ENCODE measurements at regions not wholly inside any gene's neighbourhood (a gene's known extent, or its start where the extent isn't known, plus 50 kb on each side); places are given as distances from the start of the nearest gene placed in this dataset.

DNA sequence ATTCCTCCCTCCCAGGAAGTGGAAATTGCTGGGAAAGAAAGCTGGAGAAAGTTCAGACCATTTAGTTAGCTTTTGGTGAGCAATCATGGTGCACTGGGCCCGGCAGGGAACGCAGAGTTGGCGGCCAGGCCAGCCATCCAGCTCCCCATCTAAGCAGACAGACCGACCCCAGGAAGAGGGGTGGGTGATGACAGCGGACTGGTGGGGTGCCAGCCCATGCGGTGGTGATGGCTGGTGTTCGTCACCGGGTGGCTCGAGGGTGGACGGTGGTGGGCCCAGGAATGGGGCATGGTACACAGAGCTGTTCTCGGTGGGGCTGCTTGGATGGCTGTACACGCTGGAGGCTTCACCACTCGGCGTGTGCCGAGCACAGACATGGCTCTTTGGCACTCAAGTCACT is 85.6 kb upstream of the ARAP3 start:
- H3K36me3 ChIP-seq (ENCODE audit: control insufficient read depth, insufficient read depth, low read length): no peaks in the 10 kb centered on the region
- no peaks in the 10 kb centered on the region for H3K9me3 ChIP-seq (ENCODE audit: control insufficient read depth, low read length)
- H3K4me3 ChIP-seq (ENCODE audit: insufficient read depth, low read depth, low read length, poor library complexity, severe bottlenecking): no peak overlapping the region
- DNase-seq: no peak
- H3K27me3 ChIP-seq (replicated peaks; ENCODE audit: control insufficient read depth, insufficient read depth, low read length, poor library complexity, severe bottlenecking): no peaks in the 10 kb centered on the region
- H3K4me1 ChIP-seq (ENCODE audit: control insufficient read depth, insufficient read depth, low read length, poor library complexity, severe bottlenecking): no peaks in the 10 kb centered on the region
- H3K27ac ChIP-seq (ENCODE audit: insufficient read depth, low read length, poor library complexity, severe bottlenecking): no peak overlapping the region

DNA sequence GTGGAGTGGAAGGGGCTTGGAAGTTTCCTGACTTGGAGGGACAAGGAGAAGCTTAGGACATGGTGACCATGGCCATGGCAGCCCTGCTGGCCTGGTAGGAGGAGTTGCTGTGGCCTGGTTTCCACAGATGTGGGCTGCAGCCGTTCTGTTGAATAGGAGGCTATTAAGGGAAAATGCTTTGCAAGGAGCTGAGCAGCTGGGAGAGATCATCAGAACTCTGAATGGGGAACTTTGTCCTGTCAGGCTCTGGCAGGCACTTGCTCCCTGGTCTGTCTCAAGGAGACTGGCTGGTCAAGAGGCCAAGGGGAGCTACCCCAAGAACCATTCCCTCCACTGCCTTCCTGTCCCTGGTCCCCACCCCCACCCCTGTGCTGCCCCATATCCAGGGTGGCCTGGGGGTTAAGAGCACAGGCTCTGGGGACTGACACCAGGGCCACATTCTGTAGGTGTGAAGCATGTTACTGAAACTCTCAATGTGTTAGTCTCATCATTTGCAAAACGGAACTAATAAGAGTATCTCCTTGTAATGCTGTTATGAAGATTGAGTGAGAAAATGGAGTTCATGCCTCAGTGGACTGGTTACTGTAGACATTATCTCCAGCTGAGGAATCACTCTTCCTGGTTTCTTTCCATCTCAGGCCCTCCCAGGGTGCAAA is 84.0 kb upstream of the ARAP3 start:
- Histone ChIP-seq H3K27ac (ENCODE audit: insufficient read depth, low read length, poor library complexity, severe bottlenecking) (no peak overlapping the region), H3K4me1 (ENCODE audit: control insufficient read depth, insufficient read depth, low read length, poor library complexity, severe bottlenecking) (no peaks in the 10 kb centered on the region), H3K36me3 (ENCODE audit: control insufficient read depth, insufficient read depth, low read length) (no peaks in the 10 kb centered on the region), H3K27me3 (replicated peaks; ENCODE audit: control insufficient read depth, insufficient read depth, low read length, poor library complexity, severe bottlenecking) (no peaks in the 10 kb centered on the region), H3K9me3 (ENCODE audit: control insufficient read depth, low read length) (no peaks in the 10 kb centered on the region), H3K4me3 (ENCODE audit: insufficient read depth, low read depth, low read length, poor library complexity, severe bottlenecking) (no peak overlapping the region)
- no peak for DNase-seq

DNA sequence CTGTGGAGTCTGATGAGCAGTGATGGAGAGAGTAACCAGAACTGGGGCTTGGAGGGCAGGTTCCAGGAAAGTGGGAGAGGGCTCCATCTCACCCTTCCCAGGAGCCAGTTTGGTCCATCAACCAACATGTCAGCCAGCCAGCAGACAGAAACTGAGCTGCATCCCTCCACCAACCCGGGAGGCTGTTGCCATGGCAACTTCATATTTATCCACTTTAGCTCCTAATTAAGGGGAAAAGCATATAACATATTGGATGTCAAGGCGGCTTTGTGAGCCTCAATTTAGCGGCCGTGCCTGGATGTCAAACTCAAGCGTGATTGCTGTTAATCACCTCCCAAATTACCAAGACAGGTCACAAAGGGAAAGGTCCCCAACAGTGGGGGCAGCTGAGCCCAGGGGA is 81.5 kb upstream of the ARAP3 start:
- Histone ChIP-seq H3K4me3 (ENCODE audit: insufficient read depth, low read depth, low read length, poor library complexity, severe bottlenecking) (no peak overlapping the region), H3K27me3 (replicated peaks; ENCODE audit: control insufficient read depth, insufficient read depth, low read length, poor library complexity, severe bottlenecking) (peaks cover 3% of the 10 kb centered on the region), H3K27ac (ENCODE audit: insufficient read depth, low read length, poor library complexity, severe bottlenecking) (no peak overlapping the region), H3K9me3 (ENCODE audit: control insufficient read depth, low read length) (no peaks in the 10 kb centered on the region), H3K4me1 (ENCODE audit: control insufficient read depth, insufficient read depth, low read length, poor library complexity, severe bottlenecking) (no peaks in the 10 kb centered on the region), H3K36me3 (ENCODE audit: control insufficient read depth, insufficient read depth, low read length) (no peaks in the 10 kb centered on the region)
- no peak for DNase-seq

DNA sequence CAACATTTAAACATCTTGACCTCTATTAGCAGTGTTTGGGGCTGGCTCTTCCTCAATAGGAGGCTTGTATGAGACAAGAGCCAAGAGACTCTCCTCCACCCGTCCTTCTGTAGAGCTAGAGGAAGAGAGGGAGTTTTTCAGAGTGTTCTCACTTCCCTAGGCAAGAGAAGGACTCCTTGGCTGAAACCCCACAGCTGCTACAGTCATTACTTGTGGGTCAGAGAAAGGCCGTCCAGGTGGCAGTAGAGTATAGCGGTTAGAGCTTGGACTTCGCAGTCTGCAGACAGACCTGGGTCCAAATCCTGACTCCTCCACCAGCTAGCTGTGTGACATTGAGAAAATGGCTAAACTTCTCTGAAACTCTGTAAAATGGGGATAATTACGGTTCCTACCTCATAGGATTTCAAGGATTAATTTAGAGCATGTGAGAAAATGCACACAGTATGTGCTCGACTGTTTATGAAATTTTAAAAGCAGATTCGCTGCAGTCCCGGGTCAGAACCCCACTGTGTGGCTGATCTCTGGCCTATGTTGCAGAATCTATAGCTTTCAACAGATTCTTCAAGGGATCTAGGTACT is 80.8 kb upstream of the ARAP3 start:
- H3K27me3 ChIP-seq (replicated peaks; ENCODE audit: control insufficient read depth, insufficient read depth, low read length, poor library complexity, severe bottlenecking): peaks cover 3% of the 10 kb centered on the region

DNA sequence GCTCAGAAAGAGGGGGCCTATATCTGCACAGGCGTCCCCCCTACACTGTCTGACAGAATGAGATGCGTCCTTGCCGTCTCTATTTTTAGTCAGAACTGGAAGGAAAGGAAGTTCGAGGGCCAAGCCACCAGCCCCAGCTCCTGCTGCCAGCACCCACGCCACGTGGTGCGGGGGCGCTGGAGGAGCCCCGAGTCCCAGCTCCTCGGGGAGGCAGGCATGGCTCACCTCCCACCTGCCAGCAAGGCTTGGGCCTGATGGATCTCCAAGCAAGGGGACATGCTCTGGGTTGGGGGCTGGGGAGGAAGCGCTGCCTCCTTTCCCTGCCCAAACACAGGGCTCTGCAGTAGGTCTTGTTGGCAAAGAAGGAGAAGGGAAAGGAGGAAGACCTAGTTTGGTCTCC is 80.3 kb upstream of the ARAP3 start:
- no peak for DNase-seq
- H3K4me3 ChIP-seq (ENCODE audit: insufficient read depth, low read depth, low read length, poor library complexity, severe bottlenecking): no peak overlapping the region
- no peaks in the 10 kb centered on the region for H3K9me3 ChIP-seq (ENCODE audit: control insufficient read depth, low read length)
- H3K4me1 ChIP-seq (ENCODE audit: control insufficient read depth, insufficient read depth, low read length, poor library complexity, severe bottlenecking): no peaks in the 10 kb centered on the region
- no peak overlapping the region for H3K27ac ChIP-seq (ENCODE audit: insufficient read depth, low read length, poor library complexity, severe bottlenecking)
- H3K36me3 ChIP-seq (ENCODE audit: control insufficient read depth, insufficient read depth, low read length): no peaks in the 10 kb centered on the region
- H3K27me3 ChIP-seq (replicated peaks; ENCODE audit: control insufficient read depth, insufficient read depth, low read length, poor library complexity, severe bottlenecking): peaks cover 3% of the 10 kb centered on the region

More for the DNA sequence above, 80.8 kb upstream of the ARAP3 start:
- no peak for DNase-seq
- H3K4me1 ChIP-seq (ENCODE audit: control insufficient read depth, insufficient read depth, low read length, poor library complexity, severe bottlenecking): no peaks in the 10 kb centered on the region
- H3K4me3 ChIP-seq (ENCODE audit: insufficient read depth, low read depth, low read length, poor library complexity, severe bottlenecking): no peak overlapping the region
- H3K36me3 ChIP-seq (ENCODE audit: control insufficient read depth, insufficient read depth, low read length): no peaks in the 10 kb centered on the region
- no peaks in the 10 kb centered on the region for H3K9me3 ChIP-seq (ENCODE audit: control insufficient read depth, low read length)
- no peak overlapping the region for H3K27ac ChIP-seq (ENCODE audit: insufficient read depth, low read length, poor library complexity, severe bottlenecking)

DNA sequence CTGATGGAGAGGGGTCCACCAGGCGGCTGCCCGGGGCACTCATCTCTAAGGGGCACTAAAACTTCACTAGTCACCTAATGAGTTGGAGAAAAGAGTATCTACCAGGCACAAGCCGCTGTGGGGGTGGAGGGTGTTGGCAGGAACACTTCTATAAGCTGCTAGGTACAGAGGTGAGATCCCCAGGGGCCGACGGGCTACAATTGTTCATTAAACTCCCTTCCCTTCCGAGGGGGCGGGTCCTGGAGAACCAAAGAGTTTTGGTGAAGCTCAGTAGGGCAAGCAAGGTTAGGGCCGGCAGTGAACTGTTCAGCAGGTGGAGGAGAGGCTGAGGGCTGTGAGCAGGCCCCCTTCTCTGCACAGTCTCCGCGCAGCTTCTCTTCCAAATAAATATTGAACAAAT is 78.7 kb upstream of the ARAP3 start:
- no peaks in the 10 kb centered on the region for H3K36me3 ChIP-seq (ENCODE audit: control insufficient read depth, insufficient read depth, low read length)
- no peak for DNase-seq
- H3K9me3 ChIP-seq (ENCODE audit: control insufficient read depth, low read length): no peaks in the 10 kb centered on the region
- no peak overlapping the region for H3K27ac ChIP-seq (ENCODE audit: insufficient read depth, low read length, poor library complexity, severe bottlenecking)
- no peak overlapping the region for H3K4me3 ChIP-seq (ENCODE audit: insufficient read depth, low read depth, low read length, poor library complexity, severe bottlenecking)
- no peaks in the 10 kb centered on the region for H3K4me1 ChIP-seq (ENCODE audit: control insufficient read depth, insufficient read depth, low read length, poor library complexity, severe bottlenecking)
- H3K27me3 ChIP-seq (replicated peaks; ENCODE audit: control insufficient read depth, insufficient read depth, low read length, poor library complexity, severe bottlenecking): peaks cover 6% of the 10 kb centered on the region

DNA sequence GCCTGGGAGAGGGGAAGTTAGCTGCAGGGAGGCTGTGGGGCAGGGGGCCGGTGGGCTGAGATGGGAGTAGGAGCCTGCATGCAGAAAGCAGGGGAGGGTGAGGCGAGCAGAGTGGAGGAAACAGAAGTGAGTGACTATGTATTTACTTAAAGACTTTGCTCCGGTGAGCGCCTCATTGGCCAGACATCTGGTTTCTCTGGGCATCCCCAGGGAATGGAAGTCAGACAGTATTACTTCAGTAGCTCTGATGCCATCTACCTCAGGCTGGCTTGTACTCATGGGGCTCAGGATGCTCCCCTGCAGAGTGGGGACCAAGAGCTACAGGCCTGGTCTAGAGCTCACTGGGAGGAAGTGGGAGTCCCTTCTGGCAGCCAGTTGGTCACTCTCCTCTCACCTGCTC is 78.2 kb upstream of the ARAP3 start:
- Histone ChIP-seq H3K4me1 (ENCODE audit: control insufficient read depth, insufficient read depth, low read length, poor library complexity, severe bottlenecking) (no peaks in the 10 kb centered on the region), H3K4me3 (ENCODE audit: insufficient read depth, low read depth, low read length, poor library complexity, severe bottlenecking) (no peak overlapping the region), H3K27me3 (replicated peaks; ENCODE audit: control insufficient read depth, insufficient read depth, low read length, poor library complexity, severe bottlenecking) (peaks cover 6% of the 10 kb centered on the region), H3K36me3 (ENCODE audit: control insufficient read depth, insufficient read depth, low read length) (no peaks in the 10 kb centered on the region), H3K27ac (ENCODE audit: insufficient read depth, low read length, poor library complexity, severe bottlenecking) (no peak overlapping the region), H3K9me3 (ENCODE audit: control insufficient read depth, low read length) (no peaks in the 10 kb centered on the region)
- DNase-seq: no peak

DNA sequence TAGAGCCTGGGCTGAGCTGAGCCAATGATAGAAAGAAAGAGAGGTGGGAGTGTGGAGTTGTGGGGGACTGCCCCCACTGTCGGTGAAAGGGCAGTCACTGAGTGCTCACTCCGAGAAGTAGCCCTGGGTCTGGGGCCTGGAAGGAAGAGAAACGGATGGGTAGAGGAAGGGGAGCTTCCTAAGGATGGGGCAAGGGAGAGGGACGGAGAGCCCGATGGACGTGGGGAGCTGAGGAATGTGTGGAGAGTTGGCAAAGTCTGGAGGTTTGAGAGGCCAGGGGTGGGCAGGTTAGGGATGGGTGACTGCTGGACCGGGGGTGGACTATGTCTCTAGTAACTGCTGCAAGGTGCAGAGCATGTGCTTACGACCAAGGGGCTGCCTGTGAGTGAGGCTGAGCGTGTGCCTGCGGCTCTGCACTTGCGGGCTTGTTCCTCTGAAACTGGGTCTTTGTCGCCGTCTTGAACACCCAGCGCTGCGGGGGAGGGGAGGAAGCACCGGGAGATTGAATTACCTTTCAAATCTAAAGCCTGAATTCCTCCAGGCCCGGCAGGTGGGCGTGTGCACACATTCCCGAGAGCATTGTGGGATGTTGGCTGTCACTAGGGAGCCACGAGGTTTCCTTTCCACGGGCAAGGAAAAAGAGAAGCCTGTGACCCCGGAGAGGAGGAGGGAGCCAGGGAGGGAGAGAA is 76.4 kb upstream of the ARAP3 start:
- Histone ChIP-seq H3K27me3 (replicated peaks; ENCODE audit: control insufficient read depth, insufficient read depth, low read length, poor library complexity, severe bottlenecking) (peaks cover 10% of the 10 kb centered on the region), H3K27ac (ENCODE audit: insufficient read depth, low read length, poor library complexity, severe bottlenecking) (no peak overlapping the region), H3K9me3 (ENCODE audit: control insufficient read depth, low read length) (no peaks in the 10 kb centered on the region), H3K36me3 (ENCODE audit: control insufficient read depth, insufficient read depth, low read length) (no peaks in the 10 kb centered on the region), H3K4me3 (ENCODE audit: insufficient read depth, low read depth, low read length, poor library complexity, severe bottlenecking) (no peak overlapping the region), H3K4me1 (ENCODE audit: control insufficient read depth, insufficient read depth, low read length, poor library complexity, severe bottlenecking) (no peaks in the 10 kb centered on the region)
- DNase-seq: no peak

DNA sequence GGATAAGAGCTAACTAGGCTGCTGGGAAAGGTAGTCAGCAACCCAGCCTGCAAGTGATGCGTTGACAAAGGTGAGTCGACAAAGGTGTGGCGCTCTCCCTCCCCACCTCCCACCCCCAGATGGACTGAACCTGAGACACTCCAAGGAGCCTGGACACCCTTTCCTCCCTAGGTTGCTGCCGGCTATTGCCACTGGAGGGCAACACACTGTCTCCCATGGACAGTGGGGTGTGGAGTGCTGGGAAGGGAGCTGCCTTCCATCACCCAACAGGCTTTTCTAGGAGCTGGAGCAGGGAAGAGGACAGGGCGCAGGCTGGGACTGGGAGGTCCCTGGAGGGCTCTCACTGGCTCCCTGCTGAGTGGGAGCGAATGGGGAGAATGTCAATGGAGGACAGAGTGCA is 75.4 kb upstream of the ARAP3 start:
- H3K27me3 ChIP-seq (replicated peaks; ENCODE audit: control insufficient read depth, insufficient read depth, low read length, poor library complexity, severe bottlenecking): peaks cover 14% of the 10 kb centered on the region
- H3K4me1 ChIP-seq (ENCODE audit: control insufficient read depth, insufficient read depth, low read length, poor library complexity, severe bottlenecking): no peaks in the 10 kb centered on the region
- H3K27ac ChIP-seq (ENCODE audit: insufficient read depth, low read length, poor library complexity, severe bottlenecking): no peak overlapping the region
- no peaks in the 10 kb centered on the region for H3K36me3 ChIP-seq (ENCODE audit: control insufficient read depth, insufficient read depth, low read length)
- DNase-seq: no peak
- H3K9me3 ChIP-seq (ENCODE audit: control insufficient read depth, low read length): no peaks in the 10 kb centered on the region
- H3K4me3 ChIP-seq (ENCODE audit: insufficient read depth, low read depth, low read length, poor library complexity, severe bottlenecking): no peak overlapping the region

DNA sequence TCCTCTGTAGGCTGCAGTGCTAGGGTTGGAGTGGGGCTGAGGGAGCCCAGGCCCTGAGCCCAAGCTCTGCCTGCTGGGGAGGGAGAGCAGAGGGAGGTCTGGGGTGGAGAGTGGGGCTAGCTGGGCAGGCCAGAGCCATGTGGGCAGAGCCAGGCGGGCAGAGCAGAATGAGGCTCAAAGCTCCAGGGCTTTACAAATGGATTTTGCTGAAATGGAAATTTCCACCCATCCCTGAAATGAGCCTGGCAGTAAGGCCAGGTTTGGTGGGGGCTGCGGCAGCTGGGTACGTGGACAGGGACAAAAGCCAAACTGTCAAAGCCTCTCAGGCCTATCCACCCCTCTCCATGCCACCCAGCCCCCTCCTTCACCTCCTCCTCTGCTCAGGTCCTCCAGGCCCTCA is 74.2 kb upstream of the ARAP3 start:
- Histone ChIP-seq H3K27me3 (replicated peaks; ENCODE audit: control insufficient read depth, insufficient read depth, low read length, poor library complexity, severe bottlenecking) (peaks cover 14% of the 10 kb centered on the region), H3K36me3 (ENCODE audit: control insufficient read depth, insufficient read depth, low read length) (no peaks in the 10 kb centered on the region), H3K4me3 (ENCODE audit: insufficient read depth, low read depth, low read length, poor library complexity, severe bottlenecking) (no peak overlapping the region), H3K9me3 (ENCODE audit: control insufficient read depth, low read length) (no peaks in the 10 kb centered on the region), H3K4me1 (ENCODE audit: control insufficient read depth, insufficient read depth, low read length, poor library complexity, severe bottlenecking) (no peaks in the 10 kb centered on the region), H3K27ac (ENCODE audit: insufficient read depth, low read length, poor library complexity, severe bottlenecking) (no peak overlapping the region)
- no peak for DNase-seq
